ENCODE measurements at regions not wholly inside any gene's neighbourhood (a gene's known extent, or its start where the extent isn't known, plus 50 kb on each side); places are given as distances from the start of the nearest gene placed in this dataset.

- no peak for TF ChIP-seq TAF1 (IDR thresholded peaks at IDR 0.05; ENCODE audit: borderline replicate concordance, insufficient read depth, low read length)
- TF ChIP-seq REST (IDR thresholded peaks at IDR 0.05; ENCODE audit: insufficient read depth in 1 of 2, low read depth in 2 of 2, low read length in 2 of 2) = no peak
- TF ChIP-seq FOXP2 (optimal IDR thresholded peaks at IDR 0.05; ENCODE audit: borderline replicate concordance, extremely low read depth, extremely low read length, insufficient read depth) = no peak
- TF ChIP-seq SIN3A (IDR thresholded peaks at IDR 0.05; ENCODE audit: borderline replicate concordance, insufficient read depth, low read length) = no peak
- TF ChIP-seq POLR2AphosphoS5 (IDR thresholded peaks at IDR 0.05; ENCODE audit: low read depth, low read length) = no peak
Measured at GRCh38 chr6:170202416-170203135, 88.3 kb downstream of the DLL1 start.

- TF ChIP-seq TAF1 (IDR thresholded peaks at IDR 0.05; ENCODE audit: borderline replicate concordance, insufficient read depth, low read length) (no peak), FOXP2 (optimal IDR thresholded peaks at IDR 0.05; ENCODE audit: borderline replicate concordance, extremely low read depth, extremely low read length, insufficient read depth) (no peak)
Measured at GRCh38 chr6:170201361-170201760, 89.5 kb downstream of the DLL1 start.

GRCh38 chr6:170200458-170200891, 90.4 kb downstream of the DLL1 start:
- TF ChIP-seq REST (IDR thresholded peaks at IDR 0.05; ENCODE audit: insufficient read depth in 1 of 2, low read depth in 2 of 2, low read length in 2 of 2) (no peak), SIN3A (IDR thresholded peaks at IDR 0.05; ENCODE audit: borderline replicate concordance, insufficient read depth, low read length) (no peak), POLR2AphosphoS5 (IDR thresholded peaks at IDR 0.05; ENCODE audit: low read depth, low read length) (no peak), FOXP2 (optimal IDR thresholded peaks at IDR 0.05; ENCODE audit: borderline replicate concordance, extremely low read depth, extremely low read length, insufficient read depth) (no peak), TAF1 (IDR thresholded peaks at IDR 0.05; ENCODE audit: borderline replicate concordance, insufficient read depth, low read length) (no peak)

- TF ChIP-seq REST (IDR thresholded peaks at IDR 0.05; ENCODE audit: insufficient read depth in 1 of 2, low read depth in 2 of 2, low read length in 2 of 2) (no peak), TAF1 (IDR thresholded peaks at IDR 0.05; ENCODE audit: borderline replicate concordance, insufficient read depth, low read length) (no peak), POLR2AphosphoS5 (IDR thresholded peaks at IDR 0.05; ENCODE audit: low read depth, low read length) (no peak), FOXP2 (optimal IDR thresholded peaks at IDR 0.05; ENCODE audit: borderline replicate concordance, extremely low read depth, extremely low read length, insufficient read depth) (no peak), SIN3A (IDR thresholded peaks at IDR 0.05; ENCODE audit: borderline replicate concordance, insufficient read depth, low read length) (no peak)
Measured at GRCh38 chr6:170199716-170200115, 91.2 kb downstream of the DLL1 start.

- TF ChIP-seq REST (IDR thresholded peaks at IDR 0.05; ENCODE audit: insufficient read depth in 1 of 2, low read depth in 2 of 2, low read length in 2 of 2) (no peak), FOXP2 (optimal IDR thresholded peaks at IDR 0.05; ENCODE audit: borderline replicate concordance, extremely low read depth, extremely low read length, insufficient read depth) (no peak), TAF1 (IDR thresholded peaks at IDR 0.05; ENCODE audit: borderline replicate concordance, insufficient read depth, low read length) (no peak), POLR2AphosphoS5 (IDR thresholded peaks at IDR 0.05; ENCODE audit: low read depth, low read length) (no peak), SIN3A (IDR thresholded peaks at IDR 0.05; ENCODE audit: borderline replicate concordance, insufficient read depth, low read length) (no peak)
Measured at GRCh38 chr6:170198298-170198697, 92.6 kb downstream of the DLL1 start.
